ENCODE measurements at regions not wholly inside any gene's neighbourhood (a gene's known extent, or its start where the extent isn't known, plus 50 kb on each side); places are given as distances from the start of the nearest gene placed in this dataset.

DNA sequence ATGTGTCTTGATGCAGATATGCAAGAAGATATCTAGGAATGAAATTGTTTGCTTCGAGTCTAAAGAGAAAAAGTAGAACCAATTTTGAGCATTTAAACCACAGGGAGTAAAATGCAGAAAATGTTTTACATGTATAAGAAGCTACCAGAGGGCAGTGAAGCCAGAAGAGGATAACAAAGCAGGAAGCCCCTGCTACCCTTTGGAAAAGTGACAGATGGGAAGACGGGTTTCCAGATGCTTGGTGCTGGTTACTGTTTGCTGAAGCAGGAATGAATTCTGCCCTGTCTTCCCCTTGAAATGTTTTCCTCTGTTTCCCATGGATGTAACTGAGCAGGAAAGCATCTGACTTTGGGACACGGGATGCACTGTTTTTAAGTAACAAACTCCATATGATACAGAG is 822.2 kb downstream of the MRPL39 start:
- TF ChIP-seq EZH2phosphoT487 (IDR thresholded peaks at IDR 0.05; ENCODE audit: insufficient read depth, low read depth), result no peak
- no peak for TF ChIP-seq EZH2 (IDR thresholded peaks at IDR 0.05; ENCODE audit: insufficient read depth, poor library complexity, severe bottlenecking)

Measured in GM23248 (cell line).